Small intestine (tissue), 7 donors: ENCODE measurements at regions not wholly inside any gene's neighbourhood (a gene's known extent, or its start where the extent isn't known, plus 50 kb on each side); places are given as distances from the start of the nearest gene placed in this dataset.

Source experiments
- DNase-seq, 2 donors: peaks; one replicate each; pipeline versions ENCODE4 v3.0.0 to v3.0.0-alpha.2; 2013
- FAIRE-seq: peaks from 2 replicates; lab custom pipeline; 2012; peaks lifted over from hg19 to GRCh38; lab: Jason Lieb, UNC
- H3K27ac ChIP-seq, 3 donors: one replicate each; pipeline ENCODE4 v1.5.1; 2013; ENCODE audit warnings: low read length in 2 of 3, mild to moderate bottlenecking in 2 of 3, control low read depth in 1 of 3, inconsistent platforms in 1 of 3, low read depth in 1 of 3, moderate library complexity in 1 of 3
- H3K27me3 ChIP-seq, 3 donors: one replicate each; pipeline ENCODE4 v1.6.1; 2013; ENCODE audit warnings: low read length in 3 of 3, inconsistent platforms in 1 of 3; ENCODE audit not compliant: control insufficient read depth in 3 of 3, insufficient read depth in 3 of 3
- H3K36me3 ChIP-seq, 3 donors: one replicate each; pipeline ENCODE4 v1.6.1; 2013; ENCODE audit warnings: low read length in 3 of 3, inconsistent platforms in 1 of 3, low read depth in 1 of 3, mild to moderate bottlenecking in 1 of 3, moderate library complexity in 1 of 3; ENCODE audit not compliant: control insufficient read depth in 3 of 3, insufficient read depth in 2 of 3
- H3K4me1 ChIP-seq, 3 donors: one replicate each; pipeline ENCODE4 v1.6.1; 2013; ENCODE audit warnings: low read length in 2 of 3, inconsistent platforms in 1 of 3, low read depth in 1 of 3, mild to moderate bottlenecking in 1 of 3, moderate library complexity in 1 of 3; ENCODE audit not compliant: control insufficient read depth in 3 of 3, insufficient read depth in 2 of 3
- H3K4me3 ChIP-seq, 3 donors: one replicate each; pipeline ENCODE4 v1.5.1; 2013; ENCODE audit warnings: low read length in 3 of 3, control low read depth in 1 of 3, inconsistent platforms in 1 of 3, low read depth in 1 of 3, mild to moderate bottlenecking in 1 of 3, moderate library complexity in 1 of 3
- H3K9me3 ChIP-seq, 2 donors: one replicate each; pipeline ENCODE4 v1.6.1; 2013; ENCODE audit warnings: low read depth in 1 of 2, low read length in 1 of 2; ENCODE audit not compliant: control insufficient read depth in 2 of 2, insufficient read depth in 1 of 2
- WGBS, 3 donors: extraction: QIAGEN DNeasy Blood & Tissue Kit; methylation state at CpG; one replicate each; pipeline ENCODE4 v1.1.7; 2013; 5-methylcytosine and 5-hydroxymethylcytosine counted together
- donor health status: healthy with polysubstance abuse.
- donor health status: control.
- donor health status: control.
- donor health status: Bipolar disorder and iron deficiency.
- donor health status: healthy.

GRCh38 chr15:100716456-100717085 lies 114.2 kb downstream of the ASB7 start:
- no peaks in the 10 kb centered on the region for H3K9me3 ChIP-seq
- FAIRE-seq (no peak), DNase-seq (no peak)
- H3K27ac ChIP-seq = peak overlapping the region in 1 of 3 donors; percentile 69
- H3K27me3 ChIP-seq = no peaks in the 10 kb centered on the region
- H3K4me1 ChIP-seq = peaks cover 4 to 35% (median 7%) of the 10 kb centered on the region in 3 donors
- H3K4me3 ChIP-seq = no peak overlapping the region
- H3K36me3 ChIP-seq = no peaks in the 10 kb centered on the region
- WGBS, 3 donors = 91 to 95% (median 92%) methylated on average over 10 of the region's 10 CpGs

GRCh38 chr15:100717596-100717995 lies 115.2 kb downstream of the ASB7 start:
- WGBS, 3 donors = 91 to 92% (median 91%) methylated on average over 2 of the region's 2 CpGs
- no peak for DNase-seq
- Histone ChIP-seq H3K4me1 (peaks cover 4 to 33% (median 7%) of the 10 kb centered on the region in 3 donors), H3K27ac (peak overlapping the region in 1 of 3 donors; percentile 73), H3K27me3 (no peaks in the 10 kb centered on the region), H3K4me3 (no peak overlapping the region), H3K36me3 (no peaks in the 10 kb centered on the region), H3K9me3 (no peaks in the 10 kb centered on the region)
- no peak for FAIRE-seq

GRCh38 chr15:100718075-100718980 lies 115.9 kb downstream of the ASB7 start:
- no peak for FAIRE-seq
- no peaks in the 10 kb centered on the region for H3K27me3 ChIP-seq
- no peaks in the 10 kb centered on the region for H3K36me3 ChIP-seq
- DNase-seq = peak in 1 of 2 donors; percentile 51
- peaks cover 4 to 34% (median 7%) of the 10 kb centered on the region in 3 donors for H3K4me1 ChIP-seq
- peak overlapping the region in 1 of 3 donors; percentile 73 for H3K27ac ChIP-seq
- WGBS, 3 donors = 72 to 86% (median 77%) methylated on average over 22 of the region's 22 CpGs
- H3K9me3 ChIP-seq = no peaks in the 10 kb centered on the region
- H3K4me3 ChIP-seq = no peak overlapping the region

GRCh38 chr15:100720406-100720967 lies 118.1 kb downstream of the ASB7 start:
- peaks cover 4 to 21% (median 7%) of the 10 kb centered on the region in 3 donors for H3K4me1 ChIP-seq
- H3K27me3 ChIP-seq = no peaks in the 10 kb centered on the region
- H3K4me3 ChIP-seq = no peak overlapping the region
- FAIRE-seq (no peak), DNase-seq (no peak)
- WGBS, 3 donors = 83 to 90% (median 86%) methylated on average over 9 of the region's 9 CpGs
- peak overlapping the region in 2 of 3 donors; percentile 19 to 78 for H3K27ac ChIP-seq
- H3K36me3 ChIP-seq = no peaks in the 10 kb centered on the region
- no peaks in the 10 kb centered on the region for H3K9me3 ChIP-seq

- DNase-seq = peak; percentile 82 to 93
- Histone ChIP-seq H3K36me3 (no peaks in the 10 kb centered on the region), H3K4me1 (peaks cover 4 to 15% (median 7%) of the 10 kb centered on the region in 3 donors), H3K9me3 (no peaks in the 10 kb centered on the region), H3K27ac (peak overlapping the region; percentile 83 to 87 (median 85)), H3K4me3 (no peak overlapping the region), H3K27me3 (no peaks in the 10 kb centered on the region)
- FAIRE-seq = peak; percentile 36
- WGBS, 3 donors = 9 to 38% (median 30%) methylated on average over 12 of the region's 12 CpGs
Measured at GRCh38 chr15:100721758-100722550, 119.6 kb downstream of the ASB7 start.

GRCh38 chr15:100722551-100723314 lies 120.3 kb downstream of the ASB7 start:
- 56 to 77% (median 62%) methylated on average over 3 of the region's 3 CpGs for WGBS, 3 donors
- Histone ChIP-seq H3K27ac (peak overlapping the region; percentile 80 to 85 (median 83)), H3K27me3 (no peaks in the 10 kb centered on the region), H3K36me3 (no peaks in the 10 kb centered on the region), H3K4me1 (peaks cover 4 to 15% (median 7%) of the 10 kb centered on the region in 3 donors), H3K9me3 (no peaks in the 10 kb centered on the region), H3K4me3 (no peak overlapping the region)
- DNase-seq (no peak), FAIRE-seq (no peak)

- 89 to 93% (median 91%) methylated on average over 6 of the region's 6 CpGs for WGBS, 3 donors
- DNase-seq (no peak), FAIRE-seq (no peak)
Measured at GRCh38 chr15:100723315-100723801, 121.0 kb downstream of the ASB7 start.

More at GRCh38 chr15:100723315-100723801, 121.0 kb downstream of the ASB7 start:
- H3K27me3 ChIP-seq = no peaks in the 10 kb centered on the region
- peaks cover 4 to 15% (median 7%) of the 10 kb centered on the region in 3 donors for H3K4me1 ChIP-seq
- no peak overlapping the region for H3K4me3 ChIP-seq
- no peaks in the 10 kb centered on the region for H3K36me3 ChIP-seq
- no peaks in the 10 kb centered on the region for H3K9me3 ChIP-seq
- H3K27ac ChIP-seq = peak overlapping the region in 2 of 3 donors; percentile 33 to 85
